Neutrophil (primary cell): ENCODE measurements at regions not wholly inside any gene's neighbourhood (a gene's known extent, or its start where the extent isn't known, plus 50 kb on each side); places are given as distances from the start of the nearest gene placed in this dataset.

Experiments
- H3K27ac ChIP-seq: fragments of 200-600 bp; sonication (generic); 2 replicates; pipeline ENCODE4 v1.5.1; 2016; ENCODE audit warnings: mild to moderate bottlenecking, moderate library complexity
- H3K27me3 ChIP-seq: fragments of 200-600 bp; sonication (generic); 2 replicates; pipeline ENCODE4 v1.6.0; 2016; ENCODE audit warnings: mild to moderate bottlenecking
- H3K36me3 ChIP-seq: fragments of 200-600 bp; sonication (generic); 2 replicates; pipeline ENCODE4 v1.5.1; 2017
- H3K4me1 ChIP-seq, 2 experiments: fragments of 200-600 bp in 1 of 2; sonication (generic) in 1 of 2; 1 replicate in 1 of 2; 2 replicates in 1 of 2; pipeline versions ENCODE4 v1.5.1 to v1.6.1; 2013 to 2016; ENCODE audit warnings: low read depth in 1 of 2, low read length in 1 of 2, mild to moderate bottlenecking in 1 of 2, moderate library complexity in 1 of 2; ENCODE audit not compliant: control insufficient read depth in 1 of 2, insufficient read depth in 1 of 2
- H3K4me3 ChIP-seq, 2 experiments: fragments of 200-600 bp in 1 of 2; sonication (generic) in 1 of 2; 1 replicate in 1 of 2; 2 replicates in 1 of 2; pipeline ENCODE4 v1.5.1; 2013 to 2016; ENCODE audit warnings: low read depth in 1 of 2, low read length in 1 of 2, mild to moderate bottlenecking in 1 of 2, moderate library complexity in 1 of 2
- H3K9me3 ChIP-seq: fragments of 200-600 bp; sonication (generic); 2 replicates; pipeline ENCODE4 v1.5.1; 2016
- TF ChIP-seq, protein P1 (sequence below): fragments of 200-600 bp; sonication (generic); IDR thresholded peaks from 2 replicates; pipeline ENCODE4 v1.5.1; 2016; ENCODE audit warnings: antibody characterized with exemption

DNA sequence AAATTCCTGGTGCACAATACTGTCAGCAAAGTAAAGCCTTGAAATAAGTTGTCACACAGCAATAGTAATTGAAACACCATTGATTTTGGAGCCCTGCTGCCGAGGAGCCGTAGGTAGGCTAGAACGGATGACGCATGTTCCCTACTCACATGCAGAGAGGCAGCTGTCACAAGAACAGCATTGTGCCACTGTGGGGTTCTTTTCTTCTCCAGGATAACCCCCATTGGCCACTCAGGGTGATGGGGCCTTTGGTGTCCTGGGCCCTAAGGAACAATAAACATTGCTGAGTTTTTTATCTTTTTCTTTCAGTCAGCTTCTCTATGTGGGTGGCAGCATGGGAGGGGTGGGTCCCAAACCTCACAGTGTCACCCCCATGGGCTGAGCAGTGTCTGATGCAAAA lies 542.3 kb downstream of the BCOR start:
- Histone ChIP-seq H3K27me3 (no peaks in the 10 kb centered on the region), H3K9me3 (no peaks in the 10 kb centered on the region), H3K27ac (no peak overlapping the region), H3K4me3 (no peak overlapping the region), H3K4me1 (no peaks in the 10 kb centered on the region), H3K36me3 (no peaks in the 10 kb centered on the region)
- TF ChIP-seq, protein P1, sequence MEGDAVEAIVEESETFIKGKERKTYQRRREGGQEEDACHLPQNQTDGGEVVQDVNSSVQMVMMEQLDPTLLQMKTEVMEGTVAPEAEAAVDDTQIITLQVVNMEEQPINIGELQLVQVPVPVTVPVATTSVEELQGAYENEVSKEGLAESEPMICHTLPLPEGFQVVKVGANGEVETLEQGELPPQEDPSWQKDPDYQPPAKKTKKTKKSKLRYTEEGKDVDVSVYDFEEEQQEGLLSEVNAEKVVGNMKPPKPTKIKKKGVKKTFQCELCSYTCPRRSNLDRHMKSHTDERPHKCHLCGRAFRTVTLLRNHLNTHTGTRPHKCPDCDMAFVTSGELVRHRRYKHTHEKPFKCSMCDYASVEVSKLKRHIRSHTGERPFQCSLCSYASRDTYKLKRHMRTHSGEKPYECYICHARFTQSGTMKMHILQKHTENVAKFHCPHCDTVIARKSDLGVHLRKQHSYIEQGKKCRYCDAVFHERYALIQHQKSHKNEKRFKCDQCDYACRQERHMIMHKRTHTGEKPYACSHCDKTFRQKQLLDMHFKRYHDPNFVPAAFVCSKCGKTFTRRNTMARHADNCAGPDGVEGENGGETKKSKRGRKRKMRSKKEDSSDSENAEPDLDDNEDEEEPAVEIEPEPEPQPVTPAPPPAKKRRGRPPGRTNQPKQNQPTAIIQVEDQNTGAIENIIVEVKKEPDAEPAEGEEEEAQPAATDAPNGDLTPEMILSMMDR = no peak

DNA sequence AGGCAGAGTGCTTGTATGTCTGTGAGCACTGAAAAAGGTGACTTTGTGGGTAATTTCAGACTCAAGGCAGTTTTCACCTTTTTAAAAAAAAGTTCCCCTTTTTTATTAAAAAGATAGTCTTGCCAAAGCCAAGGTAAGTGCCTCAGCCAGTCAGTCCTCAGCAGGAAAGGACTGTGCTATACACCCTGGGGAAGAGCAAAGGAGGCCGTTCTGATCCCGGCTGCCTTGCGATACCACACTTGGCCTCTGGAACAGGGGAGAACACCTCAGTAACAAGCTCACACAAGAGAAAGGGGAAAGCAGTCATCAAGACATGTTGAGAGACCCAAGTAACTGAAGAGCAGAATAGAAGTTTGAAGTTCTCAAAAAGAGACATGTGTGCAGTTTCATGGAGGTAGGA lies 541.7 kb downstream of the BCOR start:
- H3K4me3 ChIP-seq = no peak overlapping the region
- H3K36me3 ChIP-seq = no peaks in the 10 kb centered on the region
- no peak overlapping the region for H3K27ac ChIP-seq
- TF ChIP-seq, protein P1 = no peak
- no peaks in the 10 kb centered on the region for H3K9me3 ChIP-seq
- no peaks in the 10 kb centered on the region for H3K4me1 ChIP-seq
- no peaks in the 10 kb centered on the region for H3K27me3 ChIP-seq

DNA sequence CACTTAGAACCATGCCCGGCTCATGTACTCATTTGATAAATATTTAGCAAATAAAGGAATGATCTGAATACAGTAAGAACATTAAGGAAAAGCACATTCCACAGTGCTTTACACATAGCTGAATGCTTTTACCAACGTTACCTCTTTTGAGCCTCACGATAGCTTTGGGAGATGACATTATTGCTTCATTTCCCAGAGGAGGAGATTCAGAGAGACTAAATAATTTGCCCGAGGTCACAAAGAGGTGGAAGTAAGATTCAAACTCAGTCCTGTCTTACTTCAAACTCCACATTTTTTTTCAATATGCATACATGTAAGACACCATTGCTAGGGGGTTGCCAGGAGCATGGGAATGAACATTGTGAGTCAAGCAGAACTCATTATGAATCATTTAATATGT lies 538.5 kb downstream of the BCOR start:
- Histone ChIP-seq H3K36me3 (no peaks in the 10 kb centered on the region), H3K27me3 (no peaks in the 10 kb centered on the region), H3K4me3 (no peak overlapping the region), H3K9me3 (no peaks in the 10 kb centered on the region), H3K27ac (no peak overlapping the region), H3K4me1 (no peaks in the 10 kb centered on the region)
- TF ChIP-seq, protein P1 = no peak

DNA sequence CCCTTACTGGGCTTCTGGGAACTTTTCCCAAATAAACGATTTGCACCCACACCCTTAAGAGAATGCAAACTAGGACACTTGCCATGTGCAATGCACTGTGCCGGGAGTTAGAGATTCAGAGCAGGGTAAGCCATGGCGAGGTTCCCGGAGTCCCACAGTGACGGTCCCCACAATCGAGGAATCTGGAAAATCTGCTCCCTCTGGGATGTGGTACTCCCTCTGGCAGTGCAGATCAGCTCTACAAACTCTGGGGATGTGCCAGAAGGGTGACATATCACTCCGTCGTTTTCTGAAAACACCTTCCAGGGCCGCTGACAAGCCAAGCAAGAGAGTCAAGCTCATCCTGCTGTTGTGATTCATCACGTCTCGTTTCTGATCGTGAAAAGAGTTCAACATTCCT lies 537.5 kb downstream of the BCOR start:
- H3K4me3 ChIP-seq = no peak overlapping the region
- H3K36me3 ChIP-seq = no peaks in the 10 kb centered on the region
- H3K27me3 ChIP-seq = no peaks in the 10 kb centered on the region
- H3K4me1 ChIP-seq = no peaks in the 10 kb centered on the region
- no peak overlapping the region for H3K27ac ChIP-seq
- TF ChIP-seq, protein P1 = no peak
- H3K9me3 ChIP-seq = no peaks in the 10 kb centered on the region

DNA sequence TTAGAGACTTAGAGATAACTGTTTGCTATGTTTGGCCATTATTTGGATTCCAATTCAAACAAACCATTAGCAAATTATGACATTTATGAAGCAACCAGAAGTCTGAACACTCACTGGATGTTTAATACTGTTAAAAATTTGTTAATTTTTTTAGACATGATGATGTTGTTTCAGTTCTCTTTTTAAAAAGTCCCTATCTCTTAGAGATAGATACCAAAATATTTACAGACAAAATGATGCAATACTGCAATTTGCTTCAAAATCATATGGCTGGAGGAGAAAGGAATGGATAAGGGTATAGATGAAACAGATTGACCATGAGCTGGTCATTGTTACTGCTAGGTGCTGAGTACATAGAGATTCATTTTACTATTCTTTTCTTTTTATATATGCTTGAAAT lies 534.6 kb downstream of the BCOR start:
- no peaks in the 10 kb centered on the region for H3K36me3 ChIP-seq
- H3K4me1 ChIP-seq = no peaks in the 10 kb centered on the region
- no peaks in the 10 kb centered on the region for H3K27me3 ChIP-seq
- no peaks in the 10 kb centered on the region for H3K9me3 ChIP-seq
- no peak overlapping the region for H3K27ac ChIP-seq
- TF ChIP-seq, protein P1 = no peak
- no peak overlapping the region for H3K4me3 ChIP-seq

DNA sequence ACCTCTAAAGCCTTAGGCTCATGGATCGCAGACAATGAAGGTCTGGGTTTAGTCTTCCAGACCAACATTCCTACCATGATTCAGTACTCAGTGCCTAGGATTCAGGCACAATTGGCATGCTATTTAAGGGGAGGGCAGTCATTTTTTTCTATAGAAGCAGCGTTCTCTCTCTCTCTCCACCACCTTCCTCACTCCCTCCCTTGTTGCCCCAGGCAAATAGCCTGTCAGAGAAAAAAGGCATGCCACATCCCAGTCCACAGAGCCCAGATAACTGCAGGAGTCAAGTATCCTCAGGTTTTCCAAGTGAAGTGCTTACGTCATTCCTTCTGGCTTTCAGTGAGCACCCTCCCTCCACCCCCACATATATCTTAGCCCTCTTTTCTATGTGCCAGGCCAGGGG lies 533.0 kb downstream of the BCOR start:
- Histone ChIP-seq H3K4me3 (no peak overlapping the region), H3K36me3 (no peaks in the 10 kb centered on the region), H3K9me3 (no peaks in the 10 kb centered on the region), H3K4me1 (no peaks in the 10 kb centered on the region), H3K27ac (no peak overlapping the region), H3K27me3 (no peaks in the 10 kb centered on the region)
- TF ChIP-seq, protein P1 = no peak
